HCT116 (cell line): ENCODE measurements at regions not wholly inside any gene's neighbourhood (a gene's known extent, or its start where the extent isn't known, plus 50 kb on each side); places are given as distances from the start of the nearest gene placed in this dataset.

Experiments
- ATAC-seq: fragments of 200-7000 bp; cut with Tn5 transposase; 2 replicates; pipeline ENCODE4 v1.9.1; 2020; ENCODE audit warnings: mild to moderate bottlenecking, moderate library complexity
- BruUV-seq: library from RNA; stranded (reverse); fragments of 400-500 nt; replicated peaks from 2 replicates; lab custom pipeline; 2021; lab: Mats Ljungman, UMichigan
- CTCF ChIA-PET: fragments of 300-600 bp; sonication (Branson Sonifier 250); formaldehyde crosslinking; loops from one replicate; lab custom pipeline; 2021; ENCODE audit warnings: antibody characterized with exemption; lab: Charles Lee
- POLR2A ChIA-PET: fragments of 300-600, 350-600 bp; sonication (Branson Sonifier 250); formaldehyde crosslinking; loops from one replicate; lab custom pipeline; 2021; ENCODE audit warnings: antibody characterized with exemption; lab: Charles Lee
- RAD21 ChIA-PET, 2 experiments: fragments of 300-600 bp; sonication (Branson Sonifier 250); formaldehyde crosslinking; loops; one replicate each; lab custom pipeline; 2023; ENCODE audit warnings: low total read pairs in 2 of 2; ENCODE audit not compliant: uncharacterized antibody in 2 of 2, unreplicated experiment in 2 of 2, low non-redundant PET in 1 of 2; lab: Charles Lee
- DNase-seq: peaks from one replicate; pipeline ENCODE4 v3.0.0-alpha.2; 2010; ENCODE audit warnings: low read depth, low spot score
- H2AFZ ChIP-seq: fragments of 200-600 bp; shearing (Covaris generic), sonication (generic); 2 replicates; pipeline ENCODE4 v1.6.1; 2017; ENCODE audit warnings: low read depth, mixed run types, mixed read lengths, antibody characterized with exemption, low read length; ENCODE audit not compliant: poor library complexity, severe bottlenecking
- H3K27ac ChIP-seq: 2 replicates; pipeline ENCODE4 v1.5.1; 2012; ENCODE audit warnings: low read depth, low read length
- H3K27me3 ChIP-seq: fragments of 200-600 bp; sonication (generic); 2 replicates; pipeline ENCODE4 v1.6.1; 2016; ENCODE audit warnings: mixed run types, low read length, mixed read lengths; ENCODE audit not compliant: insufficient read depth
- H3K36me3 ChIP-seq, 2 experiments: fragments of 200-500 bp in 1 of 2; fragments of 200-600 bp in 1 of 2; sonication (Bioruptor generic) in 1 of 2; sonication (generic) in 1 of 2; 2 replicates each; pipeline versions ENCODE4 v1.5.1 to v1.6.1; 2014 to 2016; ENCODE audit warnings: low read length in 2 of 2, inconsistent platforms in 1 of 2, mixed read lengths in 1 of 2, mixed run types in 1 of 2; ENCODE audit not compliant: insufficient read depth in 2 of 2, control insufficient read depth in 1 of 2
- H3K4me1 ChIP-seq, 2 experiments: fragments of 200-600 bp in 1 of 2; sonication (generic) in 1 of 2; 2 replicates each; pipeline versions ENCODE4 v1.5.1 to v1.6.1; 2012 to 2017; ENCODE audit warnings: low read length in 2 of 2, inconsistent platforms in 1 of 2, mild to moderate bottlenecking in 1 of 2, mixed read lengths in 1 of 2, mixed run types in 1 of 2, moderate library complexity in 1 of 2; ENCODE audit not compliant: insufficient read depth in 2 of 2, control insufficient read depth in 1 of 2
- H3K4me2 ChIP-seq: fragments of 200-600 bp; sonication (generic); 2 replicates; pipeline ENCODE4 v1.6.1; 2017; ENCODE audit warnings: mixed run types, low read length, mixed read lengths
- H3K4me3 ChIP-seq, 2 experiments: fragments of 200-600 bp in 1 of 2; sonication (generic) in 1 of 2; replicated peaks in 1 of 2; 2 replicates each; pipeline ENCODE4 v1.5.1; 2011 to 2016; ENCODE audit warnings: low read length in 2 of 2, control low read depth in 1 of 2, low read depth in 1 of 2, mild to moderate bottlenecking in 1 of 2, mixed read lengths in 1 of 2, mixed run types in 1 of 2
- H3K79me2 ChIP-seq: fragments of 200-600 bp; sonication (generic); 2 replicates; pipeline ENCODE4 v1.6.1; 2017; ENCODE audit warnings: mild to moderate bottlenecking, mixed run types, low read length, moderate library complexity, mixed read lengths; ENCODE audit not compliant: insufficient read depth
- H3K9ac ChIP-seq: fragments of 200-600 bp; sonication (generic); 2 replicates; pipeline ENCODE4 v1.6.1; 2016; ENCODE audit warnings: low read length, mixed read lengths
- H3K9me2 ChIP-seq: fragments of 200-600 bp; sonication (generic), shearing (Covaris generic); 2 replicates; pipeline ENCODE4 v1.6.1; 2017; ENCODE audit warnings: mixed run types, mild to moderate bottlenecking, moderate library complexity; ENCODE audit not compliant: insufficient read depth
- H3K9me3 ChIP-seq, 2 experiments: fragments of 200-500 bp in 1 of 2; fragments of 200-600 bp in 1 of 2; sonication (Bioruptor generic) in 1 of 2; sonication (generic) in 1 of 2; 2 replicates each; pipeline ENCODE4 v1.6.1; 2014 to 2017; ENCODE audit warnings: low read length in 2 of 2, mixed read lengths in 2 of 2, inconsistent platforms in 1 of 2, low read depth in 1 of 2, mild to moderate bottlenecking in 1 of 2, mixed run types in 1 of 2, moderate library complexity in 1 of 2; ENCODE audit not compliant: control insufficient read depth in 1 of 2, insufficient read depth in 1 of 2
- H4K20me1 ChIP-seq: fragments of 200-600 bp; sonication (generic), shearing (Covaris generic); 2 replicates; pipeline ENCODE4 v1.6.1; 2017; ENCODE audit warnings: mixed run types, mild to moderate bottlenecking, moderate library complexity; ENCODE audit not compliant: insufficient read depth
- CBX3 ChIP-seq: IDR thresholded peaks from 2 replicates; pipeline ENCODE4 v1.6.1; 2012; ENCODE audit warnings: low read depth
- EGR1 ChIP-seq: IDR thresholded peaks from 2 replicates; pipeline ENCODE4 v1.6.1; 2012; ENCODE audit warnings: low read depth
- ELF1 ChIP-seq: IDR thresholded peaks from 2 replicates; pipeline ENCODE4 v1.6.1; 2012; ENCODE audit warnings: low read depth, borderline replicate concordance
- EZH2 ChIP-seq: fragments of 200-600 bp; sonication (generic); IDR thresholded peaks from 2 replicates; pipeline ENCODE4 v1.6.1; 2017; ENCODE audit warnings: antibody characterized with exemption, mixed run types
- EZH2phosphoT487 ChIP-seq: fragments of 200-600 bp; IDR thresholded peaks from 2 replicates; pipeline ENCODE4 v1.6.1; 2018; ENCODE audit warnings: antibody characterized with exemption, borderline replicate concordance
- FOSL1 ChIP-seq: IDR thresholded peaks from 2 replicates; pipeline ENCODE4 v1.6.1; 2012; ENCODE audit warnings: low read depth
- JUND ChIP-seq: IDR thresholded peaks from 2 replicates; pipeline ENCODE4 v1.6.1; 2012
- POLR2A ChIP-seq: IDR thresholded peaks from 2 replicates; pipeline ENCODE4 v1.7.0; 2011; ENCODE audit warnings: borderline replicate concordance; ENCODE audit not compliant: insufficient read depth, insufficient read length; ENCODE audit errors: extremely low read depth
- RAD21 ChIP-seq: IDR thresholded peaks from 2 replicates; pipeline ENCODE4 v1.6.1; 2012; ENCODE audit warnings: low read depth, mild to moderate bottlenecking
- REST ChIP-seq: IDR thresholded peaks from 2 replicates; pipeline ENCODE4 v1.6.1; 2012; ENCODE audit warnings: low read depth
- SIN3A ChIP-seq: IDR thresholded peaks from 2 replicates; pipeline ENCODE4 v1.6.1; 2012; ENCODE audit warnings: low read depth
- SRF ChIP-seq: IDR thresholded peaks from 2 replicates; pipeline ENCODE4 v1.6.1; 2012; ENCODE audit warnings: low read depth
- YY1 ChIP-seq: IDR thresholded peaks from 2 replicates; pipeline ENCODE4 v1.6.1; 2011; ENCODE audit warnings: low read length, low read depth, moderate library complexity, mild to moderate bottlenecking; ENCODE audit not compliant: insufficient replicate concordance; ENCODE audit errors: extremely low read depth
- ZFX ChIP-seq: fragments of 450-650 bp; IDR thresholded peaks from 2 replicates; pipeline ENCODE4 v1.6.1; 2017
- ZNF274 ChIP-seq: fragments of 200-500 bp; sonication (Bioruptor generic); IDR thresholded peaks from 2 replicates; pipeline ENCODE4 v1.6.1; 2014; ENCODE audit warnings: mild to moderate bottlenecking, low read depth, low read length, inconsistent platforms
- intact Hi-C: fragments of 100-400 bp; cut with micrococcal nuclease; formaldehyde crosslinking; loops from 2 replicates; pipeline ENCODE4 v1.10.0; 2022
- TF ChIP-seq, protein P1 (sequence below): IDR thresholded peaks from 2 replicates; pipeline ENCODE4 v1.6.1; 2011; ENCODE audit warnings: mild to moderate bottlenecking, low read length, moderate library complexity; ENCODE audit not compliant: insufficient replicate concordance; ENCODE audit errors: extremely low read depth

- H3K9ac ChIP-seq = no peak overlapping the region
- H3K9me2 ChIP-seq = no peaks in the 10 kb centered on the region
- no peaks in the 10 kb centered on the region for H3K9me3 ChIP-seq
- no peak overlapping the region for H3K4me3 ChIP-seq
- no peak for TF ChIP-seq ZFX
- TF ChIP-seq FOSL1 = no peak
- no peak for TF ChIP-seq SRF
- H3K36me3 ChIP-seq = no peaks in the 10 kb centered on the region
- no peak overlapping the region for H3K4me2 ChIP-seq
- ChIA-PET CTCF (no interaction called here), POLR2A (no interaction called here), RAD21 (no interaction called here)
- no peak overlapping the region for H2AFZ ChIP-seq
- DNase-seq (no peak), ATAC-seq (no peak)
- intact Hi-C loops = no loop called here
- H4K20me1 ChIP-seq = no peaks in the 10 kb centered on the region
- BruUV-seq = no TSS peak
- H3K79me2 ChIP-seq = no peaks in the 10 kb centered on the region
- H3K4me1 ChIP-seq = no peaks in the 10 kb centered on the region
- H3K27ac ChIP-seq = no peak overlapping the region
- no peaks in the 10 kb centered on the region for H3K27me3 ChIP-seq
Observed at GRCh38 chr3:5980475-5980874, 793.0 kb downstream of the EDEM1 start.

- no peaks in the 10 kb centered on the region for H3K9me3 ChIP-seq
- RAD21 ChIA-PET = no interaction called here
- TF ChIP-seq JUND = no peak
- no peak for TF ChIP-seq SRF
- no peak for TF ChIP-seq EGR1
- no peak for TF ChIP-seq YY1
- no peak for TF ChIP-seq EZH2phosphoT487
- TF ChIP-seq REST = no peak
- no peak for TF ChIP-seq FOSL1
- TF ChIP-seq ZNF274 = no peak
- no peak for TF ChIP-seq CBX3
- TF ChIP-seq, protein P1, sequence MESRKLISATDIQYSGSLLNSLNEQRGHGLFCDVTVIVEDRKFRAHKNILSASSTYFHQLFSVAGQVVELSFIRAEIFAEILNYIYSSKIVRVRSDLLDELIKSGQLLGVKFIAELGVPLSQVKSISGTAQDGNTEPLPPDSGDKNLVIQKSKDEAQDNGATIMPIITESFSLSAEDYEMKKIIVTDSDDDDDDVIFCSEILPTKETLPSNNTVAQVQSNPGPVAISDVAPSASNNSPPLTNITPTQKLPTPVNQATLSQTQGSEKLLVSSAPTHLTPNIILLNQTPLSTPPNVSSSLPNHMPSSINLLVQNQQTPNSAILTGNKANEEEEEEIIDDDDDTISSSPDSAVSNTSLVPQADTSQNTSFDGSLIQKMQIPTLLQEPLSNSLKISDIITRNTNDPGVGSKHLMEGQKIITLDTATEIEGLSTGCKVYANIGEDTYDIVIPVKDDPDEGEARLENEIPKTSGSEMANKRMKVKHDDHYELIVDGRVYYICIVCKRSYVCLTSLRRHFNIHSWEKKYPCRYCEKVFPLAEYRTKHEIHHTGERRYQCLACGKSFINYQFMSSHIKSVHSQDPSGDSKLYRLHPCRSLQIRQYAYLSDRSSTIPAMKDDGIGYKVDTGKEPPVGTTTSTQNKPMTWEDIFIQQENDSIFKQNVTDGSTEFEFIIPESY = no peak
- no peak for TF ChIP-seq ELF1
- no peak for TF ChIP-seq SIN3A
- no peak for TF ChIP-seq RAD21
- TF ChIP-seq POLR2A = no peak
- no peak for TF ChIP-seq EZH2
Observed at GRCh38 chr3:5994651-5995050, 807.1 kb downstream of the EDEM1 start.

More at GRCh38 chr3:5994651-5995050, 807.1 kb downstream of the EDEM1 start:
- H2AFZ ChIP-seq = no peak overlapping the region
- no peaks in the 10 kb centered on the region for H3K4me1 ChIP-seq
- DNase-seq (no peak), ATAC-seq (no peak)
- BruUV-seq = no TSS peak
- H3K27ac ChIP-seq = no peak overlapping the region
- H3K4me2 ChIP-seq = no peak overlapping the region
- H3K36me3 ChIP-seq = no peaks in the 10 kb centered on the region
- H3K27me3 ChIP-seq = no peaks in the 10 kb centered on the region
- no peaks in the 10 kb centered on the region for H3K79me2 ChIP-seq
- ChIA-PET CTCF (no interaction called here), POLR2A (no interaction called here)
- intact Hi-C loops = no loop called here
- no peaks in the 10 kb centered on the region for H4K20me1 ChIP-seq
- H3K4me3 ChIP-seq = no peak overlapping the region
- no peaks in the 10 kb centered on the region for H3K9me2 ChIP-seq
- H3K9ac ChIP-seq = no peak overlapping the region
